GM12891 (cell line): ENCODE measurements at regions not wholly inside any gene's neighbourhood (a gene's known extent, or its start where the extent isn't known, plus 50 kb on each side); places are given as distances from the start of the nearest gene placed in this dataset.

ENCODE experiments used
- PAX5 ChIP-seq: IDR thresholded peaks from 2 replicates; pipeline ENCODE4 v1.6.1; 2011; ENCODE audit warnings: low read length, moderate library complexity, mild to moderate bottlenecking; ENCODE audit not compliant: insufficient read depth, severe bottlenecking
- POLR2A ChIP-seq: IDR thresholded peaks from 2 replicates; pipeline ENCODE4 v1.6.1; 2011; ENCODE audit warnings: low read depth, low read length, control low read depth
- POLR2AphosphoS5 ChIP-seq: IDR thresholded peaks from 2 replicates; pipeline ENCODE4 v1.6.1; 2011; ENCODE audit warnings: low read depth, low read length, control low read depth
- POU2F2 ChIP-seq: IDR thresholded peaks from 2 replicates; pipeline ENCODE4 v1.6.1; 2011; ENCODE audit warnings: low read depth, mild to moderate bottlenecking, control low read depth, low read length, moderate library complexity
- SPI1 ChIP-seq: IDR thresholded peaks from 2 replicates; pipeline ENCODE4 v1.6.1; 2011; ENCODE audit warnings: low read depth, low read length, control low read depth
- TAF1 ChIP-seq: IDR thresholded peaks from 2 replicates; pipeline ENCODE4 v1.6.1; 2011; ENCODE audit warnings: low read depth, low read length, control low read depth

DNA sequence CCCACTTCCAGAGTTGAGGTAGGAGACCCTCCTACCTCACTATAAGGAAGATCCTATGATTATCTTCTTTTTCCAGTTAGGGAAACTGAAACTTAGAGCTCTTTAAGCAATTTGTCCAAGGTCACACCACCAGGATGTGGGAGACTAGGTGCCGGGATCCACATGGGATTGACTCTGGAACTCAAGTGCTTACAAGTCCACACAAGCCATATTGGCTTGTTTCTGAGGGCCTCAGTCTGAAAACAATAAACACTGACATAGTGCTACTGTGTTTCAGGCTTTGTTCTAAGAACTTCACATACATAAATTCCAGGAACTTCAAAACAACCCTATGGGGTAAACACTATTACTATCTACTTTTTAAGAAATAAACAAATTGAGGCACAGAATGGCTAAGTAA is 481.3 kb downstream of the ZSWIM6 start:
- no peak for TF ChIP-seq POLR2AphosphoS5
- TF ChIP-seq POLR2A, result no peak
- no peak for TF ChIP-seq TAF1
- TF ChIP-seq PAX5, result no peak
- no peak for TF ChIP-seq SPI1
- no peak for TF ChIP-seq POU2F2
